AML-193 (cell line): ENCODE measurements at regions not wholly inside any gene's neighbourhood (a gene's known extent, or its start where the extent isn't known, plus 50 kb on each side); places are given as distances from the start of the nearest gene placed in this dataset.
"Not testable (repeated sequence)": the region's sequence is repeated elsewhere in the genome, so short reads cannot be mapped to it uniquely, and the experiment has no call there.

ENCODE experiments used
- DNase-seq, 2 experiments: peaks; one replicate each; lab custom pipeline; 2025; lab: John Stamatoyannopoulos, UW

GRCh38 chr5:36739751-36740221, 133.4 kb downstream of the SLC1A3 start:
- DNase-seq: peak; percentile 83 to 85

GRCh38 chr5:36740259-36740898, 134.0 kb downstream of the SLC1A3 start:
- no peak for DNase-seq

GRCh38 chr5:36741128-36741527, 134.7 kb downstream of the SLC1A3 start:
- no peak for DNase-seq

GRCh38 chr5:36743891-36744772, 132.4 kb upstream of the NIPBL start:
- no peak for DNase-seq

GRCh38 chr5:36744773-36745589, 131.6 kb upstream of the NIPBL start:
- peak; percentile 37 for DNase-seq

GRCh38 chr5:36747794-36748193, 128.8 kb upstream of the NIPBL start:
- DNase-seq: not testable (repeated sequence)

- DNase-seq: no peak
Measured at GRCh38 chr5:36751886-36752285, 124.7 kb upstream of the NIPBL start.

GRCh38 chr5:36755342-36755741, 121.2 kb upstream of the NIPBL start:
- DNase-seq: no peak

- no peak for DNase-seq
Measured at GRCh38 chr5:36755920-36756488, 120.6 kb upstream of the NIPBL start.

GRCh38 chr5:36756848-36757247, 119.7 kb upstream of the NIPBL start:
- no peak for DNase-seq

- DNase-seq: no peak
Measured at GRCh38 chr5:36759117-36759516, 117.5 kb upstream of the NIPBL start.

- DNase-seq: no peak
Measured at GRCh38 chr5:36763454-36763853, 113.1 kb upstream of the NIPBL start.

- no peak for DNase-seq
Measured at GRCh38 chr5:36765876-36766275, 110.7 kb upstream of the NIPBL start.

GRCh38 chr5:36766981-36767380, 109.6 kb upstream of the NIPBL start:
- DNase-seq: no peak

- DNase-seq: no peak
Measured at GRCh38 chr5:36768450-36768849, 108.1 kb upstream of the NIPBL start.

- DNase-seq: no peak
Measured at GRCh38 chr5:36769129-36769770, 107.3 kb upstream of the NIPBL start.

GRCh38 chr5:36770125-36770524, 106.4 kb upstream of the NIPBL start:
- no peak for DNase-seq

GRCh38 chr5:36772276-36773140, 104.1 kb upstream of the NIPBL start:
- no peak for DNase-seq

- no peak for DNase-seq
Measured at GRCh38 chr5:36777105-36777757, 99.3 kb upstream of the NIPBL start.

- no peak for DNase-seq
Measured at GRCh38 chr5:36778336-36778735, 98.2 kb upstream of the NIPBL start.
